ENCODE measurements at regions not wholly inside any gene's neighbourhood (a gene's known extent, or its start where the extent isn't known, plus 50 kb on each side); places are given as distances from the start of the nearest gene placed in this dataset.

DNA sequence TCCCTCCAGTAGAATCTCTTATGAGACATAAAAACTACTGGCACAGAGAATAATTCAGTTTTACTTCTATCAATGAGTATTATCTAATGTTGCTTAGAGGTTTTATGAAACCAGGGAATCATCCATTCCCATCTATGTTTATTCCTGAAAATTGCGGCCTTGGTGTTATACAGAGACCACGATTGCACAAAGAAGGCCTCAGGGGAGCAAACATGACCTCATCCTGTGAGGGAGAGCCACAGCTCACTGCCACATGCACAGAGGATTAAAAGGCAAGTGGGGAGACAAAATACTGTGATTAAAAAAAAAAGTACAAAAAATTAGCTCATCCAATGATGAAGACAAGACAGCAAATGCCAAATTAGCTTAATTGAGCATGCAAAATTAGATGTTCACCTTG, 111.8 kb upstream of the SLC35G4 start:
- no peaks in the 10 kb centered on the region for H3K27me3 ChIP-seq (ENCODE audit: insufficient read depth, insufficient read length)
- TF ChIP-seq YY1 (IDR thresholded peaks at IDR 0.05; ENCODE audit: insufficient read depth, insufficient read length), result no peak
- no peak for TF ChIP-seq SUZ12 (IDR thresholded peaks at IDR 0.05; ENCODE audit: extremely low read depth, insufficient read depth, insufficient read length)
- TF ChIP-seq ZNF274 (IDR thresholded peaks at IDR 0.05; ENCODE audit: low read depth, low read length), result no peak
- no peak overlapping the region for H3K9ac ChIP-seq (ENCODE audit: insufficient read length, low read depth)
- H3K36me3 ChIP-seq (ENCODE audit: insufficient read depth, insufficient read length, low read length), result no peaks in the 10 kb centered on the region
- peaks cover 6% of the 10 kb centered on the region; the same call in 1 of the 2 replicates for H3K9me3 ChIP-seq (ENCODE audit: insufficient read depth, low read length)
- H3K4me1 ChIP-seq (ENCODE audit: insufficient read depth, insufficient read length), result no peaks in the 10 kb centered on the region
- DNase-seq (ENCODE audit: low read depth, low spot score), result no peak
- H3K4me3 ChIP-seq (ENCODE audit: insufficient read length, low read depth), result no peak overlapping the region

DNA sequence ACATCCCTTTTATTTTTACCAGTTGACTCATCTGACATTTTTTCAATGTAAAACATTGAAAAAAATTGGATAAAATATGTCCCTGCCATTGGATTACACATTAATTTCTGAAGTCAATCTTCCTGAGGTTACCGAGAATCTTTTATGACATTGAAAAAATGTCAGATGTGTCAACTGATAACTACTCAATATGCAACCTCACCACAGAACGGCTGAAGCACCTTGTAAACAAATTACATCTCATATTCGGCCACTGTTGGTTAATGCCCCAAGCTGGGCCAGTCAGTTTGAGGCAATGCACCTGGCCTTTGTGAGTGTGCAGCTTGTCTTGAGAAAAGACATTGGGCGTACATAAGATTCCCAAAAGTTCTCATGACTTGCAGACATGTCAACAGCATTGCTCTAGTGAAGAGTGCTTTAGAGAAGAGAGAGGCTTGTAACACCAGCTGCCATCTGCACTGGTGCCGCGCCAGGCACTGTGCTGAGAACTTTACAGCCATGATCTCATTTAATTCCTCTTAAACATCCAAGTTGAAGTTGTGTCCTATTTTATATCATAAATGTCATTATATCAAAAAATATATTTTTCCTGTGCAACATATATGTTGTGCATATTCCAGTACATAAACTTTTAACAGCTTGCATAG, 112.7 kb upstream of the SLC35G4 start:
- no peaks in the 10 kb centered on the region for H3K4me1 ChIP-seq (ENCODE audit: insufficient read depth, insufficient read length)
- DNase-seq (ENCODE audit: low read depth, low spot score), result no peak
- TF ChIP-seq SUZ12 (IDR thresholded peaks at IDR 0.05; ENCODE audit: extremely low read depth, insufficient read depth, insufficient read length), result no peak
- no peak for TF ChIP-seq ZNF274 (IDR thresholded peaks at IDR 0.05; ENCODE audit: low read depth, low read length)
- no peak for TF ChIP-seq YY1 (IDR thresholded peaks at IDR 0.05; ENCODE audit: insufficient read depth, insufficient read length)
- H3K9me3 ChIP-seq (ENCODE audit: insufficient read depth, low read length), result peaks cover 6% of the 10 kb centered on the region; the same call in 1 of the 2 replicates
- no peaks in the 10 kb centered on the region for H3K27me3 ChIP-seq (ENCODE audit: insufficient read depth, insufficient read length)
- no peak overlapping the region for H3K4me3 ChIP-seq (ENCODE audit: insufficient read length, low read depth)
- no peaks in the 10 kb centered on the region for H3K36me3 ChIP-seq (ENCODE audit: insufficient read depth, insufficient read length, low read length)
- H3K9ac ChIP-seq (ENCODE audit: insufficient read length, low read depth), result no peak overlapping the region

DNA sequence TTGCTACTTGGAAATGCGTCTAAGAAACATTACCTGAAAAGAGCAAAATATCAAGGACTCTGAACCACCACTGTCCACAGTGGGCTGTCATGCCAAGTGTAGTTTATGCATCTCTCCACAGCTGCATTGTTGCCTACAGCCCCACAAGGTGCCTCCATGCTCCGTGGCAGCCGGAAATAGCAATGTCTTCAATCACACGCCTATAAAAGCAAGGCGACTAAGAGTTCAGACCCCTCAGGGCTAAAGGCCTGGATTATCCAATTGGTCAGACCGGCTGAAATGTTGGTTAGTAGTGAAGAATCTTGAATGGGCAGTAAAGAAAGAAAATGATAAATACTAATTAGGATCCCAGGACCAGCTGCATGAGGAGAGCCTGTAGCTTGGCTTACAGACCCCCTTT, 114.0 kb upstream of the SLC35G4 start:
- H3K4me1 ChIP-seq (ENCODE audit: insufficient read depth, insufficient read length), result no peaks in the 10 kb centered on the region
- no peak overlapping the region for H3K4me3 ChIP-seq (ENCODE audit: insufficient read length, low read depth)
- no peak for DNase-seq (ENCODE audit: low read depth, low spot score)
- no peaks in the 10 kb centered on the region for H3K36me3 ChIP-seq (ENCODE audit: insufficient read depth, insufficient read length, low read length)
- TF ChIP-seq YY1 (IDR thresholded peaks at IDR 0.05; ENCODE audit: insufficient read depth, insufficient read length) (no peak), ZNF274 (IDR thresholded peaks at IDR 0.05; ENCODE audit: low read depth, low read length) (no peak), SUZ12 (IDR thresholded peaks at IDR 0.05; ENCODE audit: extremely low read depth, insufficient read depth, insufficient read length) (no peak)
- H3K9me3 ChIP-seq (ENCODE audit: insufficient read depth, low read length), result peaks cover 6% of the 10 kb centered on the region; the same call in 1 of the 2 replicates
- no peak overlapping the region for H3K9ac ChIP-seq (ENCODE audit: insufficient read length, low read depth)
- H3K27me3 ChIP-seq (ENCODE audit: insufficient read depth, insufficient read length), result no peaks in the 10 kb centered on the region

DNA sequence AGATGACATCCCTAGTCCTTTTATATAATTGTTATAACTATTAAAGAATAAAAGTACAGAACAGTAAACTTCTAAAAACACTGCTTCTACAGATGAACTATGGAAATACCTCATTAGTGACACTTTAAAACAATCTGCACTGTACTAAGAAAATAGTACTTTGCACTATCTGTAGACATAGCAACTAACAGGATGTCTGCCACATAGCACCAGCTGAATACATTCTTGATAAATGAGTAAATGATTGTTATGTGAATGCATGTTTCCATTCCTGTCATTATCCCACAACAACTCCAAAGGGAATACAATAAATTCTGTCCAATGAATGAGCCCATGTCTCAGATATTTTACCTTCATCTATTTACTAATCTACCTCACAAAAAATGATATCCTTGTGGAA, 115.3 kb upstream of the SLC35G4 start:
- H3K9ac ChIP-seq (ENCODE audit: insufficient read length, low read depth), result no peak overlapping the region
- H3K4me1 ChIP-seq (ENCODE audit: insufficient read depth, insufficient read length), result no peaks in the 10 kb centered on the region
- H3K9me3 ChIP-seq (ENCODE audit: insufficient read depth, low read length), result peaks cover 2% of the 10 kb centered on the region; the same call in 1 of the 2 replicates
- no peaks in the 10 kb centered on the region for H3K27me3 ChIP-seq (ENCODE audit: insufficient read depth, insufficient read length)
- no peak for TF ChIP-seq ZNF274 (IDR thresholded peaks at IDR 0.05; ENCODE audit: low read depth, low read length)
- no peak for TF ChIP-seq SUZ12 (IDR thresholded peaks at IDR 0.05; ENCODE audit: extremely low read depth, insufficient read depth, insufficient read length)
- no peak for TF ChIP-seq YY1 (IDR thresholded peaks at IDR 0.05; ENCODE audit: insufficient read depth, insufficient read length)
- no peak overlapping the region for H3K4me3 ChIP-seq (ENCODE audit: insufficient read length, low read depth)
- no peaks in the 10 kb centered on the region for H3K36me3 ChIP-seq (ENCODE audit: insufficient read depth, insufficient read length, low read length)
- DNase-seq (ENCODE audit: low read depth, low spot score), result no peak

DNA sequence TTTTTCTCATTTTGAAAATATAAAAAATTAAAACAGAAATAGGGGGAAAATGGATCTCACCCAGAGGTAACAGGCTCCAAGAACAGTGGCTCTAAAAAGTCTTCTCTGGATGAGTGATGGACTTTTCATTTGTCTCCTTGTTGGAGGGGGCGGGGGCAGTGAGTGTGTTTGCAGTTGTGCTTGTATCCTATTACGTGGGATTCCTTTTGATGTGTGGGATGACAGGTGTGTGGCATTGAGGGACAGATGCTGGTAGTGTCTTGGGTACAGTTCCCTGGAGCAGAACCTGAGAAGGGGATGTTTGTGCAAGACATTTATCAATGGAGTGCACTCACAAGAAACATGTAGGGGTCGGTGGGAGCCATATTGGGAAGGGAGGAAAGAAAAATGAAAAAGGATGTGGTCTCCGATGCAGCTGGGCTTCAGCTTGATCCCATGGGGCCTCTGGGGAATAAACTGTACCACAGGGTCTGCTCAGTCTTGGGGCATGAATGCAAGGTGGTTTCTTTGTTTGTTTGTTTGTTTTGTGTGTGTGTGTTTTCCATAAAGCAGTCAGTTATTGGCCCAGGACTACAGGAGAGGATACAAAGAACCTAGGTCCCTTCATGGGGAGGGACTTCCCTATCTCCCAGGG, 120.0 kb upstream of the SLC35G4 start:
- no peaks in the 10 kb centered on the region for H3K27me3 ChIP-seq (ENCODE audit: insufficient read depth, insufficient read length)
- no peak for DNase-seq (ENCODE audit: low read depth, low spot score)
- no peak for TF ChIP-seq ZNF274 (IDR thresholded peaks at IDR 0.05; ENCODE audit: low read depth, low read length)
- no peak for TF ChIP-seq YY1 (IDR thresholded peaks at IDR 0.05; ENCODE audit: insufficient read depth, insufficient read length)
- no peak for TF ChIP-seq SUZ12 (IDR thresholded peaks at IDR 0.05; ENCODE audit: extremely low read depth, insufficient read depth, insufficient read length)
- no peaks in the 10 kb centered on the region for H3K4me1 ChIP-seq (ENCODE audit: insufficient read depth, insufficient read length)
- H3K9me3 ChIP-seq (ENCODE audit: insufficient read depth, low read length), result no peaks in the 10 kb centered on the region
- H3K9ac ChIP-seq (ENCODE audit: insufficient read length, low read depth), result no peak overlapping the region
- no peaks in the 10 kb centered on the region for H3K36me3 ChIP-seq (ENCODE audit: insufficient read depth, insufficient read length, low read length)
- H3K4me3 ChIP-seq (ENCODE audit: insufficient read length, low read depth), result no peak overlapping the region

DNA sequence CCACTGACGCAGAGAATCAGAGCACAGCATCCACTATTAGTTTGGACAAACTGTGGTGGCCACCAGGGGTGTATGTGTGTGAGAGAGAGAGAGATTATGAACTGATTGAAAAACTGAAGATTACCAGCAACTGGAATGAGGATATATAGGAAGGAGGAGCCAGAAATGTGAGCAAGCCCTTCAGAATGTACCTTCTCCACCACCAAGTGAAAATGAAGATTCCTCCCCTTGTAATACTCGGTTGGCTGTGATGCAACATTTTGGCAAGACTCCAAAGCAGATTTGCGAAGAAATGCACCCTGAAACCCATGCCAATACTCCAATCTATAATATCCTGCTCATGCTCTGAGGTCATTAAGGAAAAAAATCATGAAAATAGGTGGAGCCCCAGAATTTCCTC, 121.2 kb upstream of the SLC35G4 start:
- no peak overlapping the region for H3K4me3 ChIP-seq (ENCODE audit: insufficient read length, low read depth)
- H3K9ac ChIP-seq (ENCODE audit: insufficient read length, low read depth), result no peak overlapping the region
- no peaks in the 10 kb centered on the region for H3K36me3 ChIP-seq (ENCODE audit: insufficient read depth, insufficient read length, low read length)
- TF ChIP-seq SUZ12 (IDR thresholded peaks at IDR 0.05; ENCODE audit: extremely low read depth, insufficient read depth, insufficient read length), result no peak
- no peak for TF ChIP-seq ZNF274 (IDR thresholded peaks at IDR 0.05; ENCODE audit: low read depth, low read length)
- DNase-seq (ENCODE audit: low read depth, low spot score), result no peak
- no peaks in the 10 kb centered on the region for H3K9me3 ChIP-seq (ENCODE audit: insufficient read depth, low read length)
- H3K27me3 ChIP-seq (ENCODE audit: insufficient read depth, insufficient read length), result no peaks in the 10 kb centered on the region
- H3K4me1 ChIP-seq (ENCODE audit: insufficient read depth, insufficient read length), result no peaks in the 10 kb centered on the region

DNA sequence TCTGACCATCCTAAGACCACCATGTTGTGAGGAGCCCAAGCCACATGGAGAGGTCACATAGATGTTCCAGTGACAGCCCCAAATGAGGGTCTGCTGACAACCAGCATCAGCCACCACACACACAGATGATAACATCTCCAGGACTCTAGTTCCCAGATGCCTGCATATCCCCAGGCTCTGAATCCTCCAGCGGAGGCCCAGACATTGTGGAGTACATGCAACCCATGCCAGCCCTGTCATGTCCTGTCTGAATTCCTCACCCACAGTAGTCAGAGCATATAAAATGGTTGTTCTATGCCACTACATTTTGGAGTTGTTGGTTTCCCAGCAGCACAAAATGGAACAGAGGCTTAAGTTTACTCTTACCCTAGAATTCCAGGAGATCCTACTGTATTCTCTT, 122.0 kb upstream of the SLC35G4 start:
- TF ChIP-seq SUZ12 (IDR thresholded peaks at IDR 0.05; ENCODE audit: extremely low read depth, insufficient read depth, insufficient read length) (no peak), YY1 (IDR thresholded peaks at IDR 0.05; ENCODE audit: insufficient read depth, insufficient read length) (no peak), ZNF274 (IDR thresholded peaks at IDR 0.05; ENCODE audit: low read depth, low read length) (no peak)
- Histone ChIP-seq H3K27me3 (ENCODE audit: insufficient read depth, insufficient read length) (no peaks in the 10 kb centered on the region), H3K9me3 (ENCODE audit: insufficient read depth, low read length) (no peaks in the 10 kb centered on the region), H3K4me3 (ENCODE audit: insufficient read length, low read depth) (no peak overlapping the region), H3K9ac (ENCODE audit: insufficient read length, low read depth) (no peak overlapping the region), H3K36me3 (ENCODE audit: insufficient read depth, insufficient read length, low read length) (no peaks in the 10 kb centered on the region), H3K4me1 (ENCODE audit: insufficient read depth, insufficient read length) (no peaks in the 10 kb centered on the region)
- no peak for DNase-seq (ENCODE audit: low read depth, low spot score)
